SU-DHL-6 (cell line): ENCODE measurements at regions not wholly inside any gene's neighbourhood (a gene's known extent, or its start where the extent isn't known, plus 50 kb on each side); places are given as distances from the start of the nearest gene placed in this dataset.

Source experiments
- H2AFZ ChIP-seq: fragments of 200-600 bp; sonication (generic); 2 replicates; pipeline ENCODE4 v1.6.1; 2014; ENCODE audit warnings: low read depth, mild to moderate bottlenecking, moderate library complexity, mixed read lengths, antibody characterized with exemption, low read length; ENCODE audit not compliant: severe bottlenecking
- H3F3A ChIP-seq: fragments of 200-600 bp; shearing (Covaris generic); 2 replicates; pipeline ENCODE4 v1.6.0; 2016; ENCODE audit warnings: antibody characterized with exemption, mild to moderate bottlenecking; ENCODE audit not compliant: insufficient read depth
- H3K27ac ChIP-seq: fragments of 200-600 bp; sonication (generic); 2 replicates; pipeline ENCODE4 v1.5.1; 2016; ENCODE audit warnings: low read depth, mild to moderate bottlenecking, low read length, moderate library complexity, mixed read lengths
- H3K27me3 ChIP-seq: fragments of 200-600 bp; sonication (generic), shearing (Covaris generic); 2 replicates; pipeline ENCODE4 v1.6.0; 2014; ENCODE audit warnings: mild to moderate bottlenecking, low read length
- H3K36me3 ChIP-seq: fragments of 200-600 bp; sonication (generic); 2 replicates; pipeline ENCODE4 v1.6.1; 2014; ENCODE audit warnings: mild to moderate bottlenecking, low read length, mixed read lengths
- H3K4me2 ChIP-seq: fragments of 300-600, 200-600 bp; shearing (Covaris generic), sonication (generic); 2 replicates; pipeline ENCODE4 v1.6.0; 2014; ENCODE audit warnings: low read length, low read depth, mild to moderate bottlenecking; ENCODE audit not compliant: poor library complexity, severe bottlenecking
- H3K4me3 ChIP-seq: fragments of 200-600 bp; sonication (generic); 2 replicates; pipeline ENCODE4 v1.5.1; 2014; ENCODE audit warnings: antibody characterized with exemption, low read length, mild to moderate bottlenecking, mixed read lengths; ENCODE audit not compliant: insufficient read depth, poor library complexity, severe bottlenecking
- H3K79me2 ChIP-seq: fragments of 200-600 bp; sonication (generic); 2 replicates; pipeline ENCODE4 v1.6.1; 2014; ENCODE audit warnings: mild to moderate bottlenecking, low read length, moderate library complexity; ENCODE audit not compliant: insufficient read depth
- H3K9ac ChIP-seq: fragments of 200-600 bp; sonication (generic); 2 replicates; pipeline ENCODE4 v1.7.0; 2014; ENCODE audit warnings: mild to moderate bottlenecking, low read length
- H3K9me2 ChIP-seq: fragments of 200-600 bp; sonication (generic); replicated peaks from 2 replicates; pipeline ENCODE4 v1.6.1; 2014; ENCODE audit warnings: low read length; ENCODE audit not compliant: insufficient read depth
- H3K9me3 ChIP-seq: fragments of 200-600 bp; sonication (generic); 2 replicates; pipeline ENCODE4 v1.6.1; 2014; ENCODE audit warnings: low read length, mixed read lengths; ENCODE audit not compliant: insufficient read depth
- H4K20me1 ChIP-seq: fragments of 200-600 bp; sonication (generic); 2 replicates; pipeline ENCODE4 v1.6.1; 2014; ENCODE audit warnings: low read depth, mild to moderate bottlenecking, antibody characterized with exemption, low read length, moderate library complexity, mixed read lengths
- EZH2phosphoT487 ChIP-seq: fragments of 200-600 bp; sonication (generic), shearing (Covaris generic); conservative IDR thresholded peaks from 2 replicates; pipeline ENCODE4 v1.6.1; 2018; ENCODE audit warnings: mild to moderate bottlenecking, antibody characterized with exemption, low read length, moderate library complexity, mixed read lengths
- TF ChIP-seq, protein P1 (sequence below): fragments of 200-600 bp; sonication (generic); IDR thresholded peaks from one replicate; pipeline ENCODE4 v1.5.1; 2017; ENCODE audit warnings: antibody characterized with exemption, mild to moderate bottlenecking, low read length, moderate library complexity; ENCODE audit not compliant: insufficient read depth, poor library complexity, severe bottlenecking

DNA sequence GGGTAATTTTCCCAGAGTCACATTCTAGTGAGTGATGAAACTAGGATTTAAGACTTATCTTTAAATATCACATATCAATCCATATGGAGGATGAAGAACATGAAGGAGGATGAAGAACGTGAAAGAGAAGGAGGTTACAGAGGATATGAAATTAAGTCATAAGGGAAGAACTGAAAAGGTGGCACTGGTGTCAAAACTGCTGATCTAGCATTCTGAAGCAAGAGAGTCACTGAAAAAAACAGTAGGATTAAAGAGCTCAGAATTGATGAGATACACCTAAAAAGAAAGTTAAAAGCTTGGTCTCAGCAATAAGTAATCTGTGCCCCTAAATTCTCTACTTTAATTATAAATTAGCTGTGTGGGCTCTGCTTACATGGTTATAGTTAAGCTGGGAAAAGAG, 156.5 kb downstream of the KCTD12 start:
- H3K27ac ChIP-seq = no peak overlapping the region
- no peaks in the 10 kb centered on the region for H3K79me2 ChIP-seq
- H2AFZ ChIP-seq = no peak overlapping the region
- H3K9me3 ChIP-seq = no peaks in the 10 kb centered on the region
- H3K36me3 ChIP-seq = no peaks in the 10 kb centered on the region
- H3K9me2 ChIP-seq = no peaks in the 10 kb centered on the region
- no peaks in the 10 kb centered on the region for H4K20me1 ChIP-seq
- no peak overlapping the region for H3K4me3 ChIP-seq
- H3K9ac ChIP-seq = no peak overlapping the region
- TF ChIP-seq, protein P1, sequence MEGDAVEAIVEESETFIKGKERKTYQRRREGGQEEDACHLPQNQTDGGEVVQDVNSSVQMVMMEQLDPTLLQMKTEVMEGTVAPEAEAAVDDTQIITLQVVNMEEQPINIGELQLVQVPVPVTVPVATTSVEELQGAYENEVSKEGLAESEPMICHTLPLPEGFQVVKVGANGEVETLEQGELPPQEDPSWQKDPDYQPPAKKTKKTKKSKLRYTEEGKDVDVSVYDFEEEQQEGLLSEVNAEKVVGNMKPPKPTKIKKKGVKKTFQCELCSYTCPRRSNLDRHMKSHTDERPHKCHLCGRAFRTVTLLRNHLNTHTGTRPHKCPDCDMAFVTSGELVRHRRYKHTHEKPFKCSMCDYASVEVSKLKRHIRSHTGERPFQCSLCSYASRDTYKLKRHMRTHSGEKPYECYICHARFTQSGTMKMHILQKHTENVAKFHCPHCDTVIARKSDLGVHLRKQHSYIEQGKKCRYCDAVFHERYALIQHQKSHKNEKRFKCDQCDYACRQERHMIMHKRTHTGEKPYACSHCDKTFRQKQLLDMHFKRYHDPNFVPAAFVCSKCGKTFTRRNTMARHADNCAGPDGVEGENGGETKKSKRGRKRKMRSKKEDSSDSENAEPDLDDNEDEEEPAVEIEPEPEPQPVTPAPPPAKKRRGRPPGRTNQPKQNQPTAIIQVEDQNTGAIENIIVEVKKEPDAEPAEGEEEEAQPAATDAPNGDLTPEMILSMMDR = no peak
- TF ChIP-seq EZH2phosphoT487 = no peak
- no peak overlapping the region for H3K4me2 ChIP-seq
- no peaks in the 10 kb centered on the region for H3F3A ChIP-seq
- no peaks in the 10 kb centered on the region for H3K27me3 ChIP-seq

- H3K79me2 ChIP-seq = no peaks in the 10 kb centered on the region
- H2AFZ ChIP-seq = no peak overlapping the region
- H4K20me1 ChIP-seq = no peaks in the 10 kb centered on the region
- no peaks in the 10 kb centered on the region for H3K27me3 ChIP-seq
- no peaks in the 10 kb centered on the region for H3K9me2 ChIP-seq
- no peaks in the 10 kb centered on the region for H3K36me3 ChIP-seq
- no peaks in the 10 kb centered on the region for H3K9me3 ChIP-seq
- H3K9ac ChIP-seq = no peak overlapping the region
- no peak overlapping the region for H3K4me2 ChIP-seq
- no peaks in the 10 kb centered on the region for H3F3A ChIP-seq
- H3K27ac ChIP-seq = no peak overlapping the region
- TF ChIP-seq EZH2phosphoT487 = no peak
- TF ChIP-seq, protein P1 = no peak
- no peak overlapping the region for H3K4me3 ChIP-seq
These were observed 160.3 kb downstream of the KCTD12 start for GRCh38 chr13:76725896-76726295.

DNA sequence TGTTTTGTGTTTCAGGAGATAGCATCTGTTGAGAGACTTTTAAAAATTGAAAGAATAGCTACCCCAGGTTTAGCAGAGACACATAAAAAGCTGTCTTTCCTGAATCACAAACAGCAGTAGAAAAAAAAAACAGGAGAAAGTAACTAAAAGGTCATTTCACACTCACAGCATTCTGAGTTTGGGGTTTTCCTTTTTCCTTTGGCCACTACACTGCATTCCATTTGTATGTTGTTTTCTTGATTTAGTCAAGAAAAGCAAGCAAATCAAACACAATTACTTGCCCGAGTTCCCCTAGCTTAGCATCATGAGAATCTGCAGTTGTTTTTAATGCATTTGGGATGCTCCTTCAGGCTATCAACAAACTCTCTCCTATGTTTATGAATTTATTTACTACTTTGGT, 161.0 kb downstream of the KCTD12 start:
- no peaks in the 10 kb centered on the region for H3K27me3 ChIP-seq
- H2AFZ ChIP-seq = no peak overlapping the region
- H3F3A ChIP-seq = no peaks in the 10 kb centered on the region
- no peak overlapping the region for H3K27ac ChIP-seq
- H4K20me1 ChIP-seq = no peaks in the 10 kb centered on the region
- H3K79me2 ChIP-seq = no peaks in the 10 kb centered on the region
- H3K4me3 ChIP-seq = no peak overlapping the region
- no peaks in the 10 kb centered on the region for H3K36me3 ChIP-seq
- TF ChIP-seq, protein P1 = no peak
- no peak for TF ChIP-seq EZH2phosphoT487
- H3K9me3 ChIP-seq = no peaks in the 10 kb centered on the region
- H3K9ac ChIP-seq = no peak overlapping the region
- H3K4me2 ChIP-seq = no peak overlapping the region
- no peaks in the 10 kb centered on the region for H3K9me2 ChIP-seq

GRCh38 chr13:76724421-76724820, 161.8 kb downstream of the KCTD12 start:
- no peaks in the 10 kb centered on the region for H3F3A ChIP-seq
- H2AFZ ChIP-seq = no peak overlapping the region
- no peaks in the 10 kb centered on the region for H4K20me1 ChIP-seq
- no peak overlapping the region for H3K9ac ChIP-seq
- no peaks in the 10 kb centered on the region for H3K79me2 ChIP-seq
- H3K9me3 ChIP-seq = no peaks in the 10 kb centered on the region
- no peak overlapping the region for H3K4me2 ChIP-seq
- no peak overlapping the region for H3K4me3 ChIP-seq
- no peaks in the 10 kb centered on the region for H3K36me3 ChIP-seq
- H3K27me3 ChIP-seq = no peaks in the 10 kb centered on the region
- TF ChIP-seq EZH2phosphoT487 = no peak
- TF ChIP-seq, protein P1 = no peak
- no peaks in the 10 kb centered on the region for H3K9me2 ChIP-seq
- H3K27ac ChIP-seq = no peak overlapping the region
